Mesothelial cell of epicardium (in vitro differentiated cells): ENCODE measurements at regions not wholly inside any gene's neighbourhood (a gene's known extent, or its start where the extent isn't known, plus 50 kb on each side); places are given as distances from the start of the nearest gene placed in this dataset.
A peak's percentile ranks its signal among the peaks of the same experiment; 100 is the strongest.

Experiments
- DNase-seq, 2 experiments: peaks; one replicate each; pipeline ENCODE4 v3.0.0; 2021; ENCODE audit warnings: low spot score in 2 of 2; ENCODE audit not compliant: unreplicated experiment in 2 of 2
- H3K27ac Mint-ChIP-seq: 2 replicates; pipeline ENCODE4 v1.8.0; 2021; ENCODE audit warnings: mixed read lengths
- H3K27me3 Mint-ChIP-seq: 2 replicates; pipeline ENCODE4 v1.8.0; 2021; ENCODE audit warnings: low read depth, mixed read lengths
- H3K36me3 Mint-ChIP-seq: 2 replicates; pipeline ENCODE4 v1.8.0; 2021; ENCODE audit warnings: mixed read lengths
- H3K4me1 Mint-ChIP-seq: 2 replicates; pipeline ENCODE4 v1.8.0; 2021; ENCODE audit warnings: mixed read lengths
- H3K4me3 Mint-ChIP-seq: 2 replicates; pipeline ENCODE4 v1.8.0; 2021; ENCODE audit warnings: mild to moderate bottlenecking, moderate library complexity, mixed read lengths
- H3K9me3 Mint-ChIP-seq: 2 replicates; pipeline ENCODE4 v1.8.0; 2021; ENCODE audit warnings: mixed read lengths
- CTCF ChIP-seq: fragments of 200-600 bp; sonication (generic); IDR thresholded peaks from one replicate; pipeline ENCODE4 v1.5.0; 2021; ENCODE audit warnings: antibody characterized with exemption; ENCODE audit not compliant: unreplicated experiment

- no peak for DNase-seq
- peaks cover 38% of the 10 kb centered on the region for H3K4me1 Mint-ChIP-seq
- no peaks in the 10 kb centered on the region for H3K9me3 Mint-ChIP-seq
- no peak overlapping the region for H3K27ac Mint-ChIP-seq
- TF ChIP-seq CTCF, result no peak
- no peak overlapping the region for H3K4me3 Mint-ChIP-seq
- H3K36me3 Mint-ChIP-seq, result no peaks in the 10 kb centered on the region
- H3K27me3 Mint-ChIP-seq, result no peaks in the 10 kb centered on the region
These were observed 88.0 kb downstream of the ZFP36L2 start for GRCh38 chr2:43138441-43138840.

- peak overlapping the region; percentile 67 for H3K27ac Mint-ChIP-seq
- no peak overlapping the region for H3K4me3 Mint-ChIP-seq
- H3K36me3 Mint-ChIP-seq, result no peaks in the 10 kb centered on the region
- TF ChIP-seq CTCF, result no peak
- DNase-seq, result no peak
- no peaks in the 10 kb centered on the region for H3K27me3 Mint-ChIP-seq
- H3K9me3 Mint-ChIP-seq, result no peaks in the 10 kb centered on the region
- peaks cover 37% of the 10 kb centered on the region for H3K4me1 Mint-ChIP-seq
These were observed 89.5 kb downstream of the ZFP36L2 start for GRCh38 chr2:43136876-43137275.

GRCh38 chr2:43136011-43136799 is 90.2 kb downstream of the ZFP36L2 start:
- H3K9me3 Mint-ChIP-seq, result no peaks in the 10 kb centered on the region

GRCh38 chr2:43135583-43135982 is 90.8 kb downstream of the ZFP36L2 start:
- DNase-seq, result no peak
- Mint-ChIP-seq H3K27me3 (no peaks in the 10 kb centered on the region), H3K36me3 (no peaks in the 10 kb centered on the region), H3K9me3 (no peaks in the 10 kb centered on the region), H3K27ac (peak overlapping the region; percentile 61), H3K4me1 (peaks cover 46% of the 10 kb centered on the region), H3K4me3 (no peak overlapping the region)
- no peak for TF ChIP-seq CTCF

More at GRCh38 chr2:43136011-43136799, 90.2 kb downstream of the ZFP36L2 start:
- H3K27me3 Mint-ChIP-seq, result no peaks in the 10 kb centered on the region
- DNase-seq, result no peak
- no peak overlapping the region for H3K4me3 Mint-ChIP-seq
- TF ChIP-seq CTCF, result no peak
- H3K27ac Mint-ChIP-seq, result peak overlapping the region; percentile 61
- peaks cover 43% of the 10 kb centered on the region for H3K4me1 Mint-ChIP-seq
- H3K36me3 Mint-ChIP-seq, result no peaks in the 10 kb centered on the region

- H3K4me3 Mint-ChIP-seq, result no peak overlapping the region
- H3K27ac Mint-ChIP-seq, result no peak overlapping the region
- H3K36me3 Mint-ChIP-seq, result no peaks in the 10 kb centered on the region
- H3K9me3 Mint-ChIP-seq, result no peaks in the 10 kb centered on the region
- no peaks in the 10 kb centered on the region for H3K27me3 Mint-ChIP-seq
- no peak for DNase-seq
- H3K4me1 Mint-ChIP-seq, result peaks cover 47% of the 10 kb centered on the region
- no peak for TF ChIP-seq CTCF
These were observed 91.9 kb downstream of the ZFP36L2 start for GRCh38 chr2:43134571-43134889.
